ENCODE measurements at regions not wholly inside any gene's neighbourhood (a gene's known extent, or its start where the extent isn't known, plus 50 kb on each side); places are given as distances from the start of the nearest gene placed in this dataset.
"Not testable (repeated sequence)": the region's sequence is repeated elsewhere in the genome, so short reads cannot be mapped to it uniquely, and the experiment has no call there.

- Mint-ChIP-seq H3K9me3 (no peaks in the 10 kb centered on the region), H3K36me3 (no peaks in the 10 kb centered on the region), H3K27me3 (ENCODE audit: low read depth in 2 of 2) (peaks cover 11 to 15% of the 10 kb centered on the region in 2 donors), H3K4me3 (peak overlapping the region; percentile 78), H3K4me1 (peaks cover 38 to 56% of the 10 kb centered on the region in 2 donors), H3K27ac (peak overlapping the region; percentile 68 to 76)
- Histone ChIP-seq H3K4me3 (ENCODE audit: low read length) (no peak overlapping the region), H3K27ac (ENCODE audit: low read length) (peak overlapping the region; percentile 54), H3K4me1 (ENCODE audit: control insufficient read depth, insufficient read depth, low read length) (peaks cover 16% of the 10 kb centered on the region), H3K27me3 (ENCODE audit: control insufficient read depth, insufficient read depth, low read length) (no peaks in the 10 kb centered on the region), H3K9me3 (ENCODE audit: control insufficient read depth, insufficient read depth, low read length) (no peaks in the 10 kb centered on the region), H3K36me3 (ENCODE audit: control insufficient read depth, insufficient read depth, low read length) (no peaks in the 10 kb centered on the region)
- TF ChIP-seq CTCF (IDR thresholded peaks at IDR 0.05) = no peak
- ATAC-seq (peak; percentile 59 to 73 (median 64)), DNase-seq (peak in 1 of 2 donors; percentile 57)
- intact Hi-C loops (cut with micrococcal nuclease) = loop anchor here (10.0 kb wide), 1 partner anchor 414 kb away; the partner anchor contains the start of gene VCAM1
Observed at GRCh38 chr1:101128846-101129245, 103.3 kb upstream of the DPH5 start.

GRCh38 chr1:101128211-101128727, 102.7 kb upstream of the DPH5 start:
- Histone ChIP-seq H3K4me1 (ENCODE audit: control insufficient read depth, insufficient read depth, low read length) (peaks cover 18% of the 10 kb centered on the region), H3K9me3 (ENCODE audit: control insufficient read depth, insufficient read depth, low read length) (no peaks in the 10 kb centered on the region), H3K27me3 (ENCODE audit: control insufficient read depth, insufficient read depth, low read length) (no peaks in the 10 kb centered on the region), H3K27ac (ENCODE audit: low read length) (peak overlapping the region; percentile 54), H3K4me3 (ENCODE audit: low read length) (no peak overlapping the region), H3K36me3 (ENCODE audit: control insufficient read depth, insufficient read depth, low read length) (no peaks in the 10 kb centered on the region)
- Mint-ChIP-seq H3K9me3 (no peaks in the 10 kb centered on the region), H3K27me3 (ENCODE audit: low read depth in 2 of 2) (peaks cover 13 to 19% of the 10 kb centered on the region in 2 donors), H3K4me3 (peak overlapping the region; percentile 78), H3K4me1 (peaks cover 41 to 60% of the 10 kb centered on the region in 2 donors), H3K27ac (peak overlapping the region; percentile 68 to 76), H3K36me3 (no peaks in the 10 kb centered on the region)
- peak; percentile 72 to 80 (median 74) for ATAC-seq
- intact Hi-C loops (cut with micrococcal nuclease) = loop anchor here (10.0 kb wide), 1 partner anchor 413 kb away; the partner anchor contains the start of gene VCAM1
- TF ChIP-seq CTCF (IDR thresholded peaks at IDR 0.05) = no peak
- WGBS (ENCODE audit: insufficient coverage) = 12% methylated on average over 3 of the region's 3 CpGs
- DNase-seq = peak in 1 of 2 donors; percentile 67

- Mint-ChIP-seq H3K27me3 (ENCODE audit: low read depth in 2 of 2) (peaks cover 16 to 18% of the 10 kb centered on the region in 2 donors), H3K27ac (no peak overlapping the region), H3K36me3 (no peaks in the 10 kb centered on the region), H3K4me1 (peaks cover 39 to 52% of the 10 kb centered on the region in 2 donors), H3K9me3 (no peaks in the 10 kb centered on the region), H3K4me3 (no peak overlapping the region)
- intact Hi-C loops (cut with micrococcal nuclease) = loop anchor here (10.0 kb wide), 1 partner anchor 410 kb away; the partner anchor contains the start of gene VCAM1
- TF ChIP-seq CTCF (IDR thresholded peaks at IDR 0.05) = no peak
- ATAC-seq (no peak), DNase-seq (no peak)
- no peak overlapping the region for H3K27ac ChIP-seq (ENCODE audit: low read length)
- peaks cover 21% of the 10 kb centered on the region for H3K4me1 ChIP-seq (ENCODE audit: control insufficient read depth, insufficient read depth, low read length)
- no peaks in the 10 kb centered on the region for H3K9me3 ChIP-seq (ENCODE audit: control insufficient read depth, insufficient read depth, low read length)
- no peaks in the 10 kb centered on the region for H3K36me3 ChIP-seq (ENCODE audit: control insufficient read depth, insufficient read depth, low read length)
- 75% methylated on average over 1 of the region's 2 CpGs for WGBS (ENCODE audit: insufficient coverage)
- no peaks in the 10 kb centered on the region for H3K27me3 ChIP-seq (ENCODE audit: control insufficient read depth, insufficient read depth, low read length)
- H3K4me3 ChIP-seq (ENCODE audit: low read length) = no peak overlapping the region
Observed at GRCh38 chr1:101124405-101124804, 98.8 kb upstream of the DPH5 start.

GRCh38 chr1:101123904-101124303, 98.3 kb upstream of the DPH5 start:
- H3K27me3 Mint-ChIP-seq (ENCODE audit: low read depth in 2 of 2) = peaks cover 16 to 18% of the 10 kb centered on the region in 2 donors
- H3K27me3 ChIP-seq (ENCODE audit: control insufficient read depth, insufficient read depth, low read length); DNase-seq; H3K27ac Mint-ChIP-seq; H3K9me3 ChIP-seq (ENCODE audit: control insufficient read depth, insufficient read depth, low read length); H3K4me3 ChIP-seq (ENCODE audit: low read length); H3K27ac ChIP-seq (ENCODE audit: low read length); H3K4me3 Mint-ChIP-seq; H3K9me3 Mint-ChIP-seq; H3K36me3 Mint-ChIP-seq; H3K36me3 ChIP-seq (ENCODE audit: control insufficient read depth, insufficient read depth, low read length); ATAC-seq: not testable (repeated sequence)
- H3K4me1 Mint-ChIP-seq = peaks cover 34 to 47% of the 10 kb centered on the region in 2 donors
- intact Hi-C loops (cut with micrococcal nuclease) = loop anchor here (2.0 to 10.0 kb wide), 3 partner anchors 13 to 409 kb away; partner anchors contain the start of gene VCAM1
- peaks cover 21% of the 10 kb centered on the region for H3K4me1 ChIP-seq (ENCODE audit: control insufficient read depth, insufficient read depth, low read length)
- 83% methylated on average over 1 of the region's 4 CpGs for WGBS (ENCODE audit: insufficient coverage)

All from natural killer cell (primary cell).